ENCODE measurements at regions not wholly inside any gene's neighbourhood (a gene's known extent, or its start where the extent isn't known, plus 50 kb on each side); places are given as distances from the start of the nearest gene placed in this dataset.

- DNase-seq, result no peak
These were observed 1126.1 kb upstream of the LRRN3 start for GRCh38 chr7:109964780-109965179.

GRCh38 chr7:109967406-109967805, 1123.5 kb upstream of the LRRN3 start:
- DNase-seq, result no peak

GRCh38 chr7:109983618-109984017, 1107.3 kb upstream of the LRRN3 start:
- no peak for DNase-seq

GRCh38 chr7:109984729-109985128, 1106.2 kb upstream of the LRRN3 start:
- no peak for DNase-seq

GRCh38 chr7:109986701-109987100, 1104.2 kb upstream of the LRRN3 start:
- no peak for DNase-seq

GRCh38 chr7:109996411-109996810, 1094.5 kb upstream of the LRRN3 start:
- no peak for DNase-seq

GRCh38 chr7:109996927-109997326, 1094.0 kb upstream of the LRRN3 start:
- DNase-seq, result no peak

GRCh38 chr7:109997837-109998236, 1093.1 kb upstream of the LRRN3 start:
- DNase-seq, result no peak

- DNase-seq, result no peak
These were observed 1089.5 kb upstream of the LRRN3 start for GRCh38 chr7:110001254-110001938.

GRCh38 chr7:110003827-110004226, 1087.1 kb upstream of the LRRN3 start:
- no peak for DNase-seq

GRCh38 chr7:110007320-110008063, 1083.4 kb upstream of the LRRN3 start:
- no peak for DNase-seq

- DNase-seq, result no peak
These were observed 1080.6 kb upstream of the LRRN3 start for GRCh38 chr7:110010359-110010758.

- no peak for DNase-seq
These were observed 1073.5 kb upstream of the LRRN3 start for GRCh38 chr7:110017405-110017804.

GRCh38 chr7:110027385-110027784, 1063.5 kb upstream of the LRRN3 start:
- no peak for DNase-seq

- no peak for DNase-seq
These were observed 1047.4 kb upstream of the LRRN3 start for GRCh38 chr7:110043519-110043918.

- no peak for DNase-seq
These were observed 1040.1 kb upstream of the LRRN3 start for GRCh38 chr7:110050785-110051184.

- DNase-seq, result no peak
These were observed 1039.6 kb upstream of the LRRN3 start for GRCh38 chr7:110051372-110051771.

GRCh38 chr7:110056331-110056730, 1034.6 kb upstream of the LRRN3 start:
- DNase-seq, result no peak

- no peak for DNase-seq
These were observed 1032.5 kb upstream of the LRRN3 start for GRCh38 chr7:110058401-110058800.

GRCh38 chr7:110061387-110061786, 1029.5 kb upstream of the LRRN3 start:
- no peak for DNase-seq

- DNase-seq, result peak; percentile 2 to 83
These were observed 1025.8 kb upstream of the LRRN3 start for GRCh38 chr7:110065121-110065520.

- no peak for DNase-seq
These were observed 1024.1 kb upstream of the LRRN3 start for GRCh38 chr7:110066843-110067242.

GRCh38 chr7:110071192-110071591, 1019.7 kb upstream of the LRRN3 start:
- DNase-seq, result peak; percentile 31 to 69

- DNase-seq, result no peak
These were observed 1015.5 kb upstream of the LRRN3 start for GRCh38 chr7:110075450-110075849.

- DNase-seq, result no peak
These were observed 1014.7 kb upstream of the LRRN3 start for GRCh38 chr7:110076194-110076593.
